RWPE2 (cell line): ENCODE measurements at regions not wholly inside any gene's neighbourhood (a gene's known extent, or its start where the extent isn't known, plus 50 kb on each side); places are given as distances from the start of the nearest gene placed in this dataset.

ENCODE experiments used
- ATAC-seq: fragments of 200-7000 bp; cut with Tn5 transposase; 3 replicates; pipeline ENCODE4 v1.9.1; 2021; ENCODE audit warnings: low read depth
- DNase-seq: peaks from one replicate; pipeline ENCODE4 v3.0.0-alpha.2; 2020; ENCODE audit warnings: low spot score
- H3K27ac ChIP-seq: fragments of 450-650 bp; 2 replicates; pipeline ENCODE4 v1.5.1; 2017; ENCODE audit warnings: mild to moderate bottlenecking; ENCODE audit not compliant: poor library complexity, severe bottlenecking
- H3K27me3 ChIP-seq: fragments of 250-450 bp; sonication (Bioruptor Pico); 2 replicates; pipeline ENCODE4 v1.5.1; 2021; ENCODE audit warnings: mild to moderate bottlenecking, moderate library complexity; ENCODE audit not compliant: insufficient read depth, poor library complexity, severe bottlenecking
- H3K36me3 ChIP-seq: fragments of 250-450 bp; sonication (Bioruptor Pico); 2 replicates; pipeline ENCODE4 v1.5.1; 2020; ENCODE audit warnings: low read depth, mild to moderate bottlenecking, moderate library complexity
- H3K4me1 ChIP-seq: fragments of 250-450 bp; sonication (Bioruptor Pico); 2 replicates; pipeline ENCODE4 v1.5.1; 2021; ENCODE audit warnings: mild to moderate bottlenecking, moderate library complexity; ENCODE audit not compliant: insufficient read depth, poor library complexity, severe bottlenecking
- H3K4me3 ChIP-seq: fragments of 250-450 bp; sonication (Bioruptor Pico); 2 replicates; pipeline ENCODE4 v1.5.1; 2021; ENCODE audit warnings: mild to moderate bottlenecking, moderate library complexity; ENCODE audit not compliant: severe bottlenecking
- H3K9me3 ChIP-seq: fragments of 250-450 bp; sonication (Bioruptor Pico); 2 replicates; pipeline ENCODE4 v1.5.1; 2021; ENCODE audit warnings: mild to moderate bottlenecking, moderate library complexity; ENCODE audit not compliant: severe bottlenecking
- TF ChIP-seq, protein P1 (sequence below): fragments of 450-650 bp; IDR thresholded peaks from one replicate; pipeline ENCODE4 v1.5.1; 2017; ENCODE audit warnings: mild to moderate bottlenecking, moderate library complexity; ENCODE audit not compliant: poor library complexity, severe bottlenecking

GRCh38 chr12:90163975-90164374 is 455.3 kb upstream of the ATP2B1 start:
- Histone ChIP-seq H3K4me1 (peaks cover 2% of the 10 kb centered on the region), H3K27me3 (no peaks in the 10 kb centered on the region), H3K27ac (no peak overlapping the region), H3K9me3 (no peaks in the 10 kb centered on the region), H3K4me3 (no peak overlapping the region), H3K36me3 (no peaks in the 10 kb centered on the region)
- DNase-seq (no peak), ATAC-seq (no peak)
- TF ChIP-seq, protein P1, sequence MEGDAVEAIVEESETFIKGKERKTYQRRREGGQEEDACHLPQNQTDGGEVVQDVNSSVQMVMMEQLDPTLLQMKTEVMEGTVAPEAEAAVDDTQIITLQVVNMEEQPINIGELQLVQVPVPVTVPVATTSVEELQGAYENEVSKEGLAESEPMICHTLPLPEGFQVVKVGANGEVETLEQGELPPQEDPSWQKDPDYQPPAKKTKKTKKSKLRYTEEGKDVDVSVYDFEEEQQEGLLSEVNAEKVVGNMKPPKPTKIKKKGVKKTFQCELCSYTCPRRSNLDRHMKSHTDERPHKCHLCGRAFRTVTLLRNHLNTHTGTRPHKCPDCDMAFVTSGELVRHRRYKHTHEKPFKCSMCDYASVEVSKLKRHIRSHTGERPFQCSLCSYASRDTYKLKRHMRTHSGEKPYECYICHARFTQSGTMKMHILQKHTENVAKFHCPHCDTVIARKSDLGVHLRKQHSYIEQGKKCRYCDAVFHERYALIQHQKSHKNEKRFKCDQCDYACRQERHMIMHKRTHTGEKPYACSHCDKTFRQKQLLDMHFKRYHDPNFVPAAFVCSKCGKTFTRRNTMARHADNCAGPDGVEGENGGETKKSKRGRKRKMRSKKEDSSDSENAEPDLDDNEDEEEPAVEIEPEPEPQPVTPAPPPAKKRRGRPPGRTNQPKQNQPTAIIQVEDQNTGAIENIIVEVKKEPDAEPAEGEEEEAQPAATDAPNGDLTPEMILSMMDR, result no peak

DNA sequence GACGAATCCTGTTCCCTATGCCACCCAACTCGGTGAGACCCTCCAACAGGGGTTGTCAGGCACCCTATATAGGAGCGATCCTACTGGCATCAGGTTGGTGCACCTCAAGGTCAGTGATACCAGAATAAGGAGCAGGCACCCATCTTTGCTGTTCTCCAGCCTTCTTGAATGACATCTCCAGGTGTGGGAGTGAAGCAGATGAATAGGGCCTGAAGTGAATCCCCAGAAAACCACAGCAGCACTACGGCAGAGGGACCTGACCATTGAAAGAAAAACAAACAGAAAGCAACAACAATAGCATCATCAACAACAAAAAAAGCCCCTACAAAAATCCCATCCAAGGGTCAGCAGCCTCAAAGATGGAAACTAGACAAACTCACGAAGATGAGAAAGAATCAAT is 445.2 kb upstream of the ATP2B1 start:
- Histone ChIP-seq H3K27me3 (no peaks in the 10 kb centered on the region), H3K9me3 (no peaks in the 10 kb centered on the region), H3K27ac (no peak overlapping the region), H3K36me3 (no peaks in the 10 kb centered on the region), H3K4me3 (no peak overlapping the region), H3K4me1 (no peaks in the 10 kb centered on the region)
- TF ChIP-seq, protein P1, result no peak
- DNase-seq (no peak), ATAC-seq (no peak)

- TF ChIP-seq, protein P1, result no peak
- H3K27me3 ChIP-seq, result no peaks in the 10 kb centered on the region
- no peak for ATAC-seq
- H3K27ac ChIP-seq, result no peak overlapping the region
- DNase-seq, result no peak
- no peaks in the 10 kb centered on the region for H3K4me1 ChIP-seq
- no peaks in the 10 kb centered on the region for H3K9me3 ChIP-seq
- H3K4me3 ChIP-seq, result no peak overlapping the region
- H3K36me3 ChIP-seq, result no peaks in the 10 kb centered on the region
Observed at GRCh38 chr12:90152897-90153624, 444.4 kb upstream of the ATP2B1 start.

DNA sequence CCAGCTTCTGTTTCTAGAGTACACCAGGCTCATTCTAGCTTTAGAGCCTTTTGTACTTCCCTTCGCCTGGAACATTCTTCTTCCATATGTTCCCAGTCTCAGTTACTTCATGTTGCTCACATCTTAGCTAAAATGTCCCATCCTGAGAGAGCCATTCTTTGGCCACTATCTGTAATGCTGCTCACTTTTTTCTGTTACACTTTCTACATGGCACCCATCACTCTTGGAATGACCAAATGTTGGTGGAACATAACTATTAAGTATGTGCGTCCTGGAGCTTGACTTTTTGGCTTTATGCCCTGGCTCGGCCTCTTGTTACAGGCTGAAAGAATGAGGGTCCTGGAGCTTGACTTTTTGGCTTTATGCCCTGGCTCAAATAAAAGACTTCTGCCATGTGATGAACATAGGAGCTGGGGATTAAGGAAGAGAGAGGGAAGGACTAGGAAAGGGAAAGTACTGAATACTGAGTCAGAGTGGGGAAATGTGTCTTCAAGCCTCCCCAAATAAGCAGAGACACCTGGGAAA is 442.9 kb upstream of the ATP2B1 start:
- Histone ChIP-seq H3K27me3 (no peaks in the 10 kb centered on the region), H3K9me3 (no peaks in the 10 kb centered on the region), H3K27ac (no peak overlapping the region), H3K4me3 (no peak overlapping the region), H3K4me1 (no peaks in the 10 kb centered on the region), H3K36me3 (no peaks in the 10 kb centered on the region)
- ATAC-seq, result no peak
- TF ChIP-seq, protein P1, result no peak
- no peak for DNase-seq

- TF ChIP-seq, protein P1, result no peak
- no peak for ATAC-seq
- H3K9me3 ChIP-seq, result no peaks in the 10 kb centered on the region
- no peaks in the 10 kb centered on the region for H3K4me1 ChIP-seq
- H3K36me3 ChIP-seq, result no peaks in the 10 kb centered on the region
- no peak overlapping the region for H3K27ac ChIP-seq
- H3K4me3 ChIP-seq, result no peak overlapping the region
- DNase-seq, result no peak
- H3K27me3 ChIP-seq, result no peaks in the 10 kb centered on the region
Observed at GRCh38 chr12:90149453-90149852, 440.8 kb upstream of the ATP2B1 start.
